Uterus (tissue), 3 donors: ENCODE measurements at regions not wholly inside any gene's neighbourhood (a gene's known extent, or its start where the extent isn't known, plus 50 kb on each side); places are given as distances from the start of the nearest gene placed in this dataset.

Experiments
- DNase-seq, 2 donors: peaks; one replicate each; pipeline ENCODE4 v3.0.0-alpha.2; 2019 to 2020
- H3K27ac ChIP-seq, 2 donors: fragments of 200-600 bp; sonication (generic); 1 replicate in 1 of 2; 2 replicates in 1 of 2; pipeline ENCODE4 v1.5.1; 2016 to 2018
- H3K27me3 ChIP-seq, 2 donors: fragments of 200-600 bp; sonication (generic); one replicate each; pipeline ENCODE4 v1.5.1; 2018 to 2019; ENCODE audit warnings: control low read depth in 1 of 2
- H3K36me3 ChIP-seq, 2 donors: fragments of 200-600 bp; sonication (generic); one replicate each; pipeline ENCODE4 v1.5.1; 2019; ENCODE audit warnings: control low read depth in 1 of 2
- H3K4me1 ChIP-seq, 2 donors: fragments of 200-600 bp; sonication (generic); one replicate each; pipeline ENCODE4 v1.5.1; 2018 to 2019; ENCODE audit warnings: control low read depth in 1 of 2
- H3K4me3 ChIP-seq, 2 donors: fragments of 200-600 bp; sonication (generic); 1 replicate in 1 of 2; 2 replicates in 1 of 2; pipeline ENCODE4 v1.5.1; 2018 to 2019; ENCODE audit warnings: mild to moderate bottlenecking in 1 of 2
- H3K9me3 ChIP-seq, 2 donors: fragments of 200-600 bp; sonication (generic); one replicate each; pipeline ENCODE4 v1.5.1; 2019; ENCODE audit warnings: control low read depth in 1 of 2
- POLR2A ChIP-seq, 2 donors: fragments of 450-650 bp; IDR thresholded peaks; one replicate each; pipeline ENCODE4 v1.6.1; 2016; ENCODE audit warnings: antibody characterized with exemption in 2 of 2, mild to moderate bottlenecking in 1 of 2, moderate library complexity in 1 of 2
- intact Hi-C: fragments of 100-400 bp; cut with DNase I; formaldehyde crosslinking; loops from one replicate; pipeline ENCODE4 v1.15.1; 2023; ENCODE audit warnings: low total_unique reads
- TF ChIP-seq, protein P1 (sequence below), 4 experiments: fragments of 200-600 bp in 2 of 4; fragments of 450-650 bp in 2 of 4; sonication (generic) in 2 of 4; IDR thresholded peaks; one replicate each; pipeline ENCODE4 v1.5.1; 2016 to 2019; ENCODE audit warnings: antibody characterized with exemption in 4 of 4, mild to moderate bottlenecking in 2 of 4, moderate library complexity in 1 of 4
- donor health status: DM: yes; HTN: yes; CAD: no.

GRCh38 chr16:52786091-52786490 lies 239.1 kb upstream of the TOX3 start:
- H3K4me1 ChIP-seq = no peaks in the 10 kb centered on the region
- no peaks in the 10 kb centered on the region for H3K27me3 ChIP-seq
- H3K4me3 ChIP-seq = no peak overlapping the region
- intact Hi-C loops = no loop called here
- H3K36me3 ChIP-seq = no peaks in the 10 kb centered on the region
- H3K27ac ChIP-seq = no peak overlapping the region
- H3K9me3 ChIP-seq = no peaks in the 10 kb centered on the region
- TF ChIP-seq, protein P1, sequence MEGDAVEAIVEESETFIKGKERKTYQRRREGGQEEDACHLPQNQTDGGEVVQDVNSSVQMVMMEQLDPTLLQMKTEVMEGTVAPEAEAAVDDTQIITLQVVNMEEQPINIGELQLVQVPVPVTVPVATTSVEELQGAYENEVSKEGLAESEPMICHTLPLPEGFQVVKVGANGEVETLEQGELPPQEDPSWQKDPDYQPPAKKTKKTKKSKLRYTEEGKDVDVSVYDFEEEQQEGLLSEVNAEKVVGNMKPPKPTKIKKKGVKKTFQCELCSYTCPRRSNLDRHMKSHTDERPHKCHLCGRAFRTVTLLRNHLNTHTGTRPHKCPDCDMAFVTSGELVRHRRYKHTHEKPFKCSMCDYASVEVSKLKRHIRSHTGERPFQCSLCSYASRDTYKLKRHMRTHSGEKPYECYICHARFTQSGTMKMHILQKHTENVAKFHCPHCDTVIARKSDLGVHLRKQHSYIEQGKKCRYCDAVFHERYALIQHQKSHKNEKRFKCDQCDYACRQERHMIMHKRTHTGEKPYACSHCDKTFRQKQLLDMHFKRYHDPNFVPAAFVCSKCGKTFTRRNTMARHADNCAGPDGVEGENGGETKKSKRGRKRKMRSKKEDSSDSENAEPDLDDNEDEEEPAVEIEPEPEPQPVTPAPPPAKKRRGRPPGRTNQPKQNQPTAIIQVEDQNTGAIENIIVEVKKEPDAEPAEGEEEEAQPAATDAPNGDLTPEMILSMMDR (IDR thresholded peaks at IDR 0.05) = no peak
- TF ChIP-seq POLR2A (IDR thresholded peaks at IDR 0.05) = no peak
- no peak for DNase-seq

DNA sequence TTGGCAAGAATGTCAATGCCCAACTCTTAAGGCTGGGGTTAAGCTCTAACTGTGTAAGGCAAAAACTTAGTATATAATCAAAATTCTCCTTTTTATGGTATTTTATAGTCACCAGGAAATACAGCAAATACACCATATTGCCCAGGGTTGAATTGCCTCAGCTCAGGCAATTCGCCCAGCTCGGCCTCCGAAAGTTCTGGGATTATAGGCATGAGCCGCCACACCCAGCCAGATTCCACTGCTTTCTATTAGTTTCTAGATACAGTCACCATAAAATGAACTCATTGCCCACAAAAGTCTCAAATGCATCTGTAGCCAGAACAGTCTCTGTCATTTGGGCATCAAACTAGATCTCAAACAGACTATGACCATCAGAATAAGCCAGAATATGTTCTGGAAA lies 238.7 kb upstream of the TOX3 start:
- intact Hi-C loops = no loop called here
- Histone ChIP-seq H3K27ac (no peak overlapping the region), H3K4me3 (no peak overlapping the region), H3K27me3 (no peaks in the 10 kb centered on the region), H3K9me3 (no peaks in the 10 kb centered on the region), H3K4me1 (no peaks in the 10 kb centered on the region), H3K36me3 (no peaks in the 10 kb centered on the region)
- no peak for DNase-seq
- TF ChIP-seq, protein P1 (IDR thresholded peaks at IDR 0.05) = no peak
- TF ChIP-seq POLR2A (IDR thresholded peaks at IDR 0.05) = no peak

GRCh38 chr16:52783616-52784015 lies 236.7 kb upstream of the TOX3 start:
- intact Hi-C loops = no loop called here
- DNase-seq = no peak
- Histone ChIP-seq H3K4me3 (no peak overlapping the region), H3K36me3 (no peaks in the 10 kb centered on the region), H3K27me3 (no peaks in the 10 kb centered on the region), H3K27ac (no peak overlapping the region), H3K4me1 (no peaks in the 10 kb centered on the region), H3K9me3 (no peaks in the 10 kb centered on the region)
- no peak for TF ChIP-seq POLR2A (IDR thresholded peaks at IDR 0.05)
- TF ChIP-seq, protein P1 (IDR thresholded peaks at IDR 0.05) = no peak

DNA sequence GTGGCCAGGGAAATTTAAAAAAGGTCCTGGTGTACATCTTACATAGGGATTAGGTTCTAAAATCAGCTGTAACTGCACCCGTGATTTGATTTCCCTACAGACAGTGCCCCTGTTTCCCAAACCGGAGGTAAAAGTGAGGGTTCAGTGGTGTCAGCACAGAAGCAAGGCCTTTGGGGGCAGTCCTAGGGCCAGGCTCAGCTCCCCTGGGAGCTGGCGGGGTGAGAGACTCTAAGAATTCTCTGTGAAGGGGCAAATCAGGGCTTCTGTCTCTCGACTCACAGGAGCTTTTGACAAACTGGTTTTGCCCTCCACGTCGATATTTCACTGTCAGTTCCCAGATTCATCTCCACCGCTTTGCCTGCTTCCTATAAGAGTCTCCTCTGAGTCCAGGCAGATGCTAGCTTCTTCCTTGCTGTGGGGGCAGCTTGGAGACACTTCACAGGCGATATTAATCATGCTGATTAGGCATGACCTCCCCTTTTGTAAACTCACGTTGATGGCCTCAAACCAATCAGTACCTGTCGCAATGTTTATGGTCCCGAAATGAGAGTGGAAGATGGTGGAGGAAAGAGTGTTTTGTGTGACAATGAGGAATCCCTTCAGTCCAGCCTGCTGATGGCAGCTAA lies 234.2 kb upstream of the TOX3 start:
- no peaks in the 10 kb centered on the region for H3K27me3 ChIP-seq
- no peaks in the 10 kb centered on the region for H3K4me1 ChIP-seq
- no peaks in the 10 kb centered on the region for H3K36me3 ChIP-seq
- DNase-seq = no peak
- no peak overlapping the region for H3K4me3 ChIP-seq
- no peaks in the 10 kb centered on the region for H3K9me3 ChIP-seq
- H3K27ac ChIP-seq = no peak overlapping the region
- no peak for TF ChIP-seq POLR2A (IDR thresholded peaks at IDR 0.05)
- TF ChIP-seq, protein P1 (IDR thresholded peaks at IDR 0.05) = no peak
- intact Hi-C loops = no loop called here

GRCh38 chr16:52773026-52773425 lies 226.1 kb upstream of the TOX3 start:
- Histone ChIP-seq H3K9me3 (no peaks in the 10 kb centered on the region), H3K36me3 (no peaks in the 10 kb centered on the region), H3K27ac (no peak overlapping the region), H3K4me1 (no peaks in the 10 kb centered on the region), H3K4me3 (no peak overlapping the region), H3K27me3 (no peaks in the 10 kb centered on the region)
- TF ChIP-seq, protein P1 (IDR thresholded peaks at IDR 0.05) = no peak
- no peak for TF ChIP-seq POLR2A (IDR thresholded peaks at IDR 0.05)
- no peak for DNase-seq
- intact Hi-C loops = no loop called here
